ENCODE measurements at regions not wholly inside any gene's neighbourhood (a gene's known extent, or its start where the extent isn't known, plus 50 kb on each side); places are given as distances from the start of the nearest gene placed in this dataset.
"Not testable (repeated sequence)": the region's sequence is repeated elsewhere in the genome, so short reads cannot be mapped to it uniquely, and the experiment has no call there.

GRCh38 chr6:149244105-149244504, 73.4 kb upstream of the TAB2 start:
- no peak for DNase-seq

GRCh38 chr6:149246691-149247384, 70.7 kb upstream of the TAB2 start:
- DNase-seq: no peak

DNA sequence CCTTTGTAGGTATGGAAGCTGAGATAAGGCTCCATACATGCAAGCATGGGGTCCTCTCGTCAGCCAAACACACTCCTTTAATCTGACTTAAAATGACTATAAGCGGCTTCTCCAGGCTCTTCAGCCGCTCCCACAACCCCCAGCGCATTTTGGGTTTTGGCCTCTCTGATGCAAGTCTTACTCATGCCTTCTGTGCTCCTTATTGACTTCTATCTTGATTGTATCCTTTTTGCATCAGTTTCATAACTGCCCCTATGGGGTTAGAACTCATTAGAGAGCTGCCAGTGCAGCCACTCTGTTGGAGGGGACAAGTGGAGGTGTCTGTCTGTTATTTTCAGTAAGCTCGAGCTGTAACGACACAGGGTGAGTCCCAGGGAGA, 70.1 kb upstream of the TAB2 start:
- no peak for DNase-seq

GRCh38 chr6:149248263-149248662, 69.2 kb upstream of the TAB2 start:
- not testable (repeated sequence) for DNase-seq

DNA sequence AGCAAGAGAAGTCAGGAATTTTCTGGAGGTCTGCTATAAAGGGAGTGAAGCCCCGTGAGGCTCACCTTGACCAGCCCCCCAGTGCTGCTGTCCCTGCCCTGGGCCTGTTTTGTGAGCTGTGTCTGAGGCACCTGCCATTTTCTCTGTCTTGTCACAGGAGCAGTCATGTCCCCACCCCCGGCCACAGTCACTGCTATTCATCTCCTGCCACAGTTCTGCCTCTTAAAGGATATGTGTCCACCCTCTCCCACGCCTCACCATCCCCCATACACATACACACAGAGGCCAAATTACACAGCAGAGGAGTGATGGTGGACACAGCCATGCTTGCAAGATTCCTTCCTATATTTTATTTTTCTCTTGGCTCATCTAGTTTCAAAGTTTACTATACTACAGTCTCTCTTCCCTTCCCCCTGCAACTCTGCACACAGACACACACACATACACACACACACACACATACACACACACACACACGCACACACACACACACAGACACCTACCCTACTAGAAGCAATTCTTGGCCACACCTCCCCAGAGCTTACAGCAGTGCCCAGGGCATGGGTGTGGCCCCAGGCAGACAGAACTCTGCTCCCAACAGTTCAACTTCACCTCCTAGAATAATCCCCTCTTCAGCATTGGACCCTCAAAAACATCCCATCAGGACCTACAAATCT, 68.7 kb upstream of the TAB2 start:
- DNase-seq: no peak

DNA sequence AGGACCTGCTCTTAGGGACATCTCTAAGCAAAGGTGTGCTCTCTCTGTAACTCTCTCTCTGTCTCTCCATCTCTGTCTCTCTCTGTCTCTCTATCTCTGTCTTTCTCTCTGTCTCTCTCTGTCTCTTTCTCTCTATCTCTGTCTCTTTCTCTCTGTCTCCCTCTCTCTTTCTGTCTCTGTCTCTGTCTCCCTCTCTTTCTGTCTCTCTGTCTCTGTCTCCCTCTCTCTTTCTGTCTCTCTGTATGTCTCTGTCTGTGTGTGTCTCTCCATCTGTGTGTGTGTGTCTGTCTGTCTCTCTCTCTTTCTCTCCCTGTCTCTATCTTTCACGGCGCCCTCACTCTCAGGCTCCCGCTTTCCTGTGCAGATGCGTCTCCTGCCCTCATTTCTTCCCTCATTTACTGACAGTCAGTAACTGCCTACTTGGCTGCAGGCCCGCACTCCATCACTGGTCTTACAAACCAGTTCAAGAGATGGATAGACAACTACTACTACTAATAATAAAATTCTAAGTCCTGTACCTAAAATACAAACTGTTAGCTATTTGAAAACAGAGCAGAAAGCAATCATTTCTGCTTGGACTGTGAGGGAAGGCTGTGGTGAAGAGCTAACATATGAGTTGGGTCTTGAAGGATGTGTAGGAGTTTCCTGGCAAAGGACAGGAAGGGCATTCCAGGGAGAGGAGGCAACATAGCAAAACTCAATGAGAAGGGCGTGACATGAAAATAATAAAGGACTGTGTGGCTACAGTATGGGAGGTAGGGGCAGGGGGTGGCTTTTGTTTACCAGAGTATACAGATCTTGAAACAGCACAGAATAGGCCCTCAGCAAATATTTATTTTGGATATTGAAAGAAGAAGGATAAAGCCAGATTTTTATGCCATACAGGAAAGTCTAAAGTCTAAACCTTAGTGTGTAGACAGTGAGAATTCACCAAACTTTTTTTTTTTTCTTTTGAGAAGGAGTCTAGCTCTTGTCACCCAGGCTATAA, 67.8 kb upstream of the TAB2 start:
- no peak for DNase-seq

- no peak for DNase-seq
These were observed 66.6 kb upstream of the TAB2 start for GRCh38 chr6:149250951-149251350.

- DNase-seq: no peak
These were observed 64.9 kb upstream of the TAB2 start for GRCh38 chr6:149252622-149253021.

- no peak for DNase-seq
These were observed 63.3 kb upstream of the TAB2 start for GRCh38 chr6:149254253-149254652.

GRCh38 chr6:149259753-149260152, 57.8 kb upstream of the TAB2 start:
- no peak for DNase-seq

DNA sequence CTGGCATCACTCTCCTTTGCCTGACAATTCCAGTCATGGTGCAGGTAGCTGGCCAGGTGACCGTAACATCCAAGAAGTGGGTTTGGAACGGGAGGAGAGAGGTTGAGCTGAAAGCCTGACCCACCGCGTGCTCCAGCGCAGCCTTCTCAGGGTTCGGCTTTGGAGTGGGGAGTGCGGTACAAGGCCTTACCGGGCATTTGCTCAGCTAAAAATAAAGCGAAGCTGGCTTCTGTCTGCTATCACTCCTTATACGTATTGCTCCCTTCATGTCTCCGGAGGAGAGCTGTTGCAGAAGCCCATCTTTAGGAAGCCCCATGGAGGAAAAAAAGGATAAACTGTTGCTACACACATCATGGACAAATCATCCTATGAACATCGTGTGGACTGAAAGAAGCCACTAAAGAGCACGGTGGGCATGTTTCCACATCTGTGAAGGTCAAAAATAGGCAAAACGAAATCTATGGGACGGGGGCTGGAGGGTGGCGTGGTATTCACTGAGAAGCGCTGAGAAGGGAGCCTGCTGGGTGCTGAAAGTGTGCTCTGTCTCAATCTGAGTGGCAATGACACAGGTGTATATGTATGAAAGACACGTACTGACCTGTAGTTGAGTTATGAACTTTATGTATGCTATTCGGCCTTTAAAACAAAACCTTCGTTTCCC, 57.2 kb upstream of the TAB2 start:
- no peak for DNase-seq

- no peak for DNase-seq
These were observed 56.0 kb upstream of the TAB2 start for GRCh38 chr6:149261364-149262040.

DNA sequence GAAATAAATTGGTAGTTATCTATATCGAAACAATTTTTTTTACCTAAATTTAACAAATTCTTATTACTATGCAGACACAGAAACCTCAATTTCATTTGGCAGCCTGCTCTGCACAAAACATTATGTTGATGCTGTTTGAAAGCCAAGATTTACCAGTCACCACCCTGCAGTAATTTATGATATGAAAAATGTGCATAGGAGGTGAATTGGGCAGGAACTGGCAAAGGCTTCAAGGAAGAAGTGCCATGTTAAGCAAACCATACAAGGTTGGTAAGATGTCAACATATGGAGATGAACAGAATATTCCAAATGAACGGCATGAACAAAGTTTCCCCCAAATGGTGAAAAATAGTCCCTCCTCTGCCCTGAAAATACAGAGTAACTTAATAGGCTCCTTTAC, 54.2 kb upstream of the TAB2 start:
- no peak for DNase-seq

DNA sequence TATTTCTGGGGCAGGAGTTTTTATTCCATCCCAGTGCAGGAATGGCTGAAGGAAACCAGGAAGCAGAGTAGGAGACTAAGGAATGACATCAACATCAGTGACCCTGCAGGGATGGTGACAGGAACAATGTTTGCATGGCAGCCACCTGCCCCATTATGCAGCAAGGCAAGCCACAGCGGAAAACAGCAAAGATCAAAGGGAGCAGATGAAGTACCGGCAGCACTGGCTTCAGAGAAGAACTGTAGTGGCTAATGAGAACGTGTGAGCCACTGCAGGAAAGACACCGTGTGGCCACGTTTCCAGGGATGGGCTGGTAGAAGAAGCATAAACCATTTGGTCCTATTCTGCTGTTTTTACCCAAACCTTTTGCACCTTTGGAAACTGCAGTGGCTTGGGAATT, 52.9 kb upstream of the TAB2 start:
- DNase-seq: peak; percentile 28

DNA sequence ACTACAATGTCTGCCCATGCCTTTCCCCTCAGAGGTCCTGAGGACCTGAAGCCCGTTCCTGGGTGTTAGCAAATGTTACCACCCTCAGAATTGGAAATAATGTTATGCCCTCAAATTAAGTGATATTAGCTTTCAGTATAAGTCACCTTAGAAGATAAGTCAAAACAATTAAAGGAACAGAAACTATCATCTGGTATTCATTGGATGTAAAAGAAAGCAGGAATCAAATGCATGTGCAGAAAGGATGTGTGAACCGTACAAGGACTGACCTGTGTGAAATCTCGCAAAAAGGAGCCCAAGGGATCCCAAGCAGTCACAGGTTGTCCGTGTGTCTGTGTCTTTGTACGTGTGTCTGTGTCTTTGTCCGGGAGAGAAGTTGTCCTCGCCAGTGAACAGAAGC, 51.6 kb upstream of the TAB2 start:
- no peak for DNase-seq

DNA sequence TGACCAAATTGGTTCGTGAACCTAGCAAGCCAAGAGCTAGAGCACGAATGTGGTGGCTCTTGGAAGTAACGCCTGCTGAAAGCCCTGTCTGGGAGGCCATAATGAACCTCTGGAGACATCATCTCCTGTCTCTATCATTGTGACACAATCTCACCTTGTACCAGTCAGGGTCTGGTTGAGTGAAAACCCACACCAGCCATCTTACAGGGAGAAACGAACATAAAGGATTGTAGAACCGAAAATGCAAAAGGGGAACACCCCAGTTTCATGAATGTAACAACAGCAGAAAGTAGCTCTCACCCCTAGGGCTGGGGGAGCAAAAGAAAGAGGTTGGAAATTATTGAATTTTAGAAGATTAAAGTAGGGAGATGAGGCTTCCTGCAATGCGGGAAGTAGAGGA, 50.9 kb upstream of the TAB2 start:
- no peak for DNase-seq

GRCh38 chr6:149267072-149267471, 50.4 kb upstream of the TAB2 start:
- DNase-seq: no peak

GRCh38 chr6:149267513-149268043, 49.9 kb upstream of the TAB2 start:
- DNase-seq: no peak

Measured in effector CD8-positive, alpha-beta T cell (primary cell).